GM23338 (cell line): ENCODE measurements at regions not wholly inside any gene's neighbourhood (a gene's known extent, or its start where the extent isn't known, plus 50 kb on each side); places are given as distances from the start of the nearest gene placed in this dataset.

Source experiments
- ATAC-seq: fragments of 200-7000 bp; cut with Tn5 transposase; 3 replicates; pipeline ENCODE4 v1.9.1; 2020
- DNase-seq: peaks from one replicate; pipeline ENCODE4 v3.0.0-alpha.2; 2015; ENCODE audit warnings: low spot score
- H2AFZ ChIP-seq: fragments of 200-600 bp; sonication (generic); 2 replicates; pipeline ENCODE4 v1.8.0; 2016; ENCODE audit warnings: antibody characterized with exemption, mild to moderate bottlenecking, moderate library complexity
- H3F3A ChIP-seq: fragments of 200-600 bp; sonication (generic); replicated peaks from 2 replicates; pipeline ENCODE4 v1.8.0; 2017; ENCODE audit warnings: antibody characterized with exemption, mixed run types, low read depth
- H3K27ac ChIP-seq: fragments of 200-600 bp; sonication (generic); 2 replicates; pipeline ENCODE4 v1.6.1; 2016; ENCODE audit warnings: low read depth
- H3K27me3 ChIP-seq: fragments of 200-600 bp; sonication (generic); 2 replicates; pipeline ENCODE4 v1.8.0; 2016; ENCODE audit warnings: mild to moderate bottlenecking, mixed run types, moderate library complexity; ENCODE audit not compliant: insufficient read depth
- H3K36me3 ChIP-seq: fragments of 200-600 bp; sonication (generic); 2 replicates; pipeline ENCODE4 v1.8.0; 2016; ENCODE audit warnings: mild to moderate bottlenecking; ENCODE audit not compliant: insufficient read depth
- H3K4me1 ChIP-seq: fragments of 200-600 bp; sonication (generic); 2 replicates; pipeline ENCODE4 v1.8.0; 2016; ENCODE audit warnings: mild to moderate bottlenecking, moderate library complexity; ENCODE audit not compliant: insufficient read depth
- H3K4me2 ChIP-seq: fragments of 200-600 bp; sonication (generic); 2 replicates; pipeline ENCODE4 v1.7.1; 2017; ENCODE audit warnings: mixed run types
- H3K4me3 ChIP-seq: fragments of 200-600 bp; sonication (generic); 2 replicates; pipeline ENCODE4 v1.6.1; 2016; ENCODE audit warnings: mixed run types
- H3K79me2 ChIP-seq: fragments of 200-600 bp; sonication (generic); replicated peaks from 2 replicates; pipeline ENCODE4 v1.8.0; 2017; ENCODE audit warnings: mild to moderate bottlenecking; ENCODE audit not compliant: insufficient read depth
- H3K9me2 ChIP-seq: fragments of 200-600 bp; sonication (generic); 2 replicates; pipeline ENCODE4 v1.8.0; 2017; ENCODE audit not compliant: insufficient read depth
- H4K20me1 ChIP-seq: fragments of 200-600 bp; sonication (generic); replicated peaks from 2 replicates; pipeline ENCODE4 v1.8.0; 2017; ENCODE audit warnings: mild to moderate bottlenecking; ENCODE audit not compliant: insufficient read depth
- H3K27ac Mint-ChIP-seq: 2 replicates; pipeline ENCODE4 v1.8.0; 2020; ENCODE audit warnings: inconsistent platforms, mild to moderate bottlenecking, moderate library complexity, mixed read lengths
- H3K27me3 Mint-ChIP-seq: 3 replicates; pipeline ENCODE4 v1.8.0; 2022; ENCODE audit warnings: low read depth, mild to moderate bottlenecking, moderate library complexity, mixed read lengths, inconsistent platforms; ENCODE audit not compliant: insufficient read depth, poor library complexity
- H3K36me3 Mint-ChIP-seq: 3 replicates; pipeline ENCODE4 v1.8.0; 2021; ENCODE audit warnings: low read depth, mild to moderate bottlenecking, inconsistent platforms, moderate library complexity, mixed read lengths
- H3K4me1 Mint-ChIP-seq: 3 replicates; pipeline ENCODE4 v1.8.0; 2020; ENCODE audit warnings: mild to moderate bottlenecking, inconsistent platforms, mixed read lengths
- H3K4me3 Mint-ChIP-seq: 3 replicates; pipeline ENCODE4 v1.8.0; 2021; ENCODE audit warnings: moderate library complexity, mild to moderate bottlenecking, inconsistent platforms, mixed read lengths
- H3K9me3 Mint-ChIP-seq: 3 replicates; pipeline ENCODE4 v1.8.0; 2020; ENCODE audit warnings: moderate library complexity, mild to moderate bottlenecking, inconsistent platforms, mixed read lengths
- CREB1 ChIP-seq: fragments of 250-450 bp; sonication (Bioruptor Pico); IDR thresholded peaks from 2 replicates; pipeline ENCODE4 v1.5.0; 2020; ENCODE audit warnings: low read depth, mild to moderate bottlenecking, moderate library complexity
- EZH2 ChIP-seq: fragments of 200-600 bp; sonication (generic); IDR thresholded peaks from one replicate; pipeline ENCODE4 v1.8.0; 2017; ENCODE audit warnings: antibody characterized with exemption, mild to moderate bottlenecking, low read depth; ENCODE audit not compliant: unreplicated experiment
- EZH2phosphoT487 ChIP-seq: fragments of 200-600 bp; sonication (generic); IDR thresholded peaks from one replicate; pipeline ENCODE4 v1.8.1; 2018; ENCODE audit warnings: antibody characterized with exemption; ENCODE audit not compliant: unreplicated experiment
- JUNB ChIP-seq: IDR thresholded peaks from one replicate; pipeline ENCODE4 v1.6.1; 2016; ENCODE audit warnings: antibody characterized with exemption; ENCODE audit not compliant: unreplicated experiment
- NANOG ChIP-seq: IDR thresholded peaks from 2 replicates; pipeline ENCODE4 v1.6.1; 2016; ENCODE audit warnings: antibody characterized with exemption, borderline replicate concordance
- POLR2AphosphoS5 ChIP-seq: IDR thresholded peaks from 2 replicates; pipeline ENCODE4 v1.6.1; 2016; ENCODE audit warnings: antibody characterized with exemption, low read depth
- REST ChIP-seq: IDR thresholded peaks from one replicate; pipeline ENCODE4 v1.6.1; 2018; ENCODE audit warnings: antibody characterized with exemption; ENCODE audit not compliant: unreplicated experiment
- STAT1 ChIP-seq: IDR thresholded peaks from one replicate; pipeline ENCODE4 v1.6.1; 2016; ENCODE audit warnings: antibody characterized with exemption; ENCODE audit not compliant: unreplicated experiment
- ZNF331 ChIP-seq: fragments of 250-450 bp; sonication (Bioruptor Pico); IDR thresholded peaks from 2 replicates; pipeline ENCODE4 v1.5.0; 2020; ENCODE audit warnings: low read depth, mild to moderate bottlenecking, moderate library complexity
- TF ChIP-seq, protein P1 (sequence below): IDR thresholded peaks from 2 replicates; pipeline ENCODE4 v1.6.1; 2016; ENCODE audit warnings: antibody characterized with exemption
- TF ChIP-seq, protein P2 (sequence below), 2 experiments: fragments of 200-600 bp in 1 of 2; sonication (generic) in 1 of 2; conservative IDR thresholded peaks; 2 replicates each; pipeline versions ENCODE4 v1.5.1 to v1.6.1; 2016 to 2017; ENCODE audit warnings: antibody characterized with exemption in 2 of 2, low read depth in 2 of 2, mild to moderate bottlenecking in 2 of 2, moderate library complexity in 1 of 2

GRCh38 chr20:51329845-51330244, 212.7 kb downstream of the NFATC2 start (continued):
- TF ChIP-seq, protein P1, sequence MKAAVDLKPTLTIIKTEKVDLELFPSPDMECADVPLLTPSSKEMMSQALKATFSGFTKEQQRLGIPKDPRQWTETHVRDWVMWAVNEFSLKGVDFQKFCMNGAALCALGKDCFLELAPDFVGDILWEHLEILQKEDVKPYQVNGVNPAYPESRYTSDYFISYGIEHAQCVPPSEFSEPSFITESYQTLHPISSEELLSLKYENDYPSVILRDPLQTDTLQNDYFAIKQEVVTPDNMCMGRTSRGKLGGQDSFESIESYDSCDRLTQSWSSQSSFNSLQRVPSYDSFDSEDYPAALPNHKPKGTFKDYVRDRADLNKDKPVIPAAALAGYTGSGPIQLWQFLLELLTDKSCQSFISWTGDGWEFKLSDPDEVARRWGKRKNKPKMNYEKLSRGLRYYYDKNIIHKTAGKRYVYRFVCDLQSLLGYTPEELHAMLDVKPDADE = no peak
- TF ChIP-seq ZNF331 (CRISPR knock-in tag) (no peak), POLR2AphosphoS5 (no peak), STAT1 (no peak), NANOG (no peak), EZH2phosphoT487 (no peak), EZH2 (no peak), JUNB (no peak)

- Histone ChIP-seq H3K79me2 (no peaks in the 10 kb centered on the region), H4K20me1 (no peaks in the 10 kb centered on the region), H3K27ac (no peak overlapping the region), H3K36me3 (no peaks in the 10 kb centered on the region), H3F3A (no peaks in the 10 kb centered on the region), H3K9me2 (no peaks in the 10 kb centered on the region), H3K27me3 (no peaks in the 10 kb centered on the region), H2AFZ (no peak overlapping the region), H3K4me3 (no peak overlapping the region), H3K4me2 (no peak overlapping the region), H3K4me1 (no peaks in the 10 kb centered on the region)
- DNase-seq = no peak
- H3K27ac Mint-ChIP-seq = no peak overlapping the region
- peaks cover 6% of the 10 kb centered on the region for H3K4me1 Mint-ChIP-seq
- H3K36me3 Mint-ChIP-seq = no peaks in the 10 kb centered on the region
- peaks cover 2% of the 10 kb centered on the region; the same call in 2 of the 3 replicates for H3K9me3 Mint-ChIP-seq
- H3K4me3 Mint-ChIP-seq = no peak overlapping the region
- no peak for ATAC-seq
- peaks cover 7% of the 10 kb centered on the region for H3K27me3 Mint-ChIP-seq
- TF ChIP-seq, protein P1 = no peak
- TF ChIP-seq POLR2AphosphoS5 (no peak), REST (no peak), EZH2 (no peak), STAT1 (no peak), JUNB (no peak), ZNF331 (CRISPR knock-in tag) (no peak), CREB1 (no peak)
- TF ChIP-seq, protein P2, sequence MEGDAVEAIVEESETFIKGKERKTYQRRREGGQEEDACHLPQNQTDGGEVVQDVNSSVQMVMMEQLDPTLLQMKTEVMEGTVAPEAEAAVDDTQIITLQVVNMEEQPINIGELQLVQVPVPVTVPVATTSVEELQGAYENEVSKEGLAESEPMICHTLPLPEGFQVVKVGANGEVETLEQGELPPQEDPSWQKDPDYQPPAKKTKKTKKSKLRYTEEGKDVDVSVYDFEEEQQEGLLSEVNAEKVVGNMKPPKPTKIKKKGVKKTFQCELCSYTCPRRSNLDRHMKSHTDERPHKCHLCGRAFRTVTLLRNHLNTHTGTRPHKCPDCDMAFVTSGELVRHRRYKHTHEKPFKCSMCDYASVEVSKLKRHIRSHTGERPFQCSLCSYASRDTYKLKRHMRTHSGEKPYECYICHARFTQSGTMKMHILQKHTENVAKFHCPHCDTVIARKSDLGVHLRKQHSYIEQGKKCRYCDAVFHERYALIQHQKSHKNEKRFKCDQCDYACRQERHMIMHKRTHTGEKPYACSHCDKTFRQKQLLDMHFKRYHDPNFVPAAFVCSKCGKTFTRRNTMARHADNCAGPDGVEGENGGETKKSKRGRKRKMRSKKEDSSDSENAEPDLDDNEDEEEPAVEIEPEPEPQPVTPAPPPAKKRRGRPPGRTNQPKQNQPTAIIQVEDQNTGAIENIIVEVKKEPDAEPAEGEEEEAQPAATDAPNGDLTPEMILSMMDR (conservative IDR thresholded peaks at IDR 0.05; ENCODE audit: low read depth in 2 of 2) = no peak
These were observed 215.2 kb downstream of the NFATC2 start for GRCh38 chr20:51327251-51327841.
